Panc1 (cell line): ENCODE measurements at regions not wholly inside any gene's neighbourhood (a gene's known extent, or its start where the extent isn't known, plus 50 kb on each side); places are given as distances from the start of the nearest gene placed in this dataset.

Experiments used
- ATAC-seq: fragments of 200-7000 bp; cut with Tn5 transposase; 2 replicates; pipeline ENCODE4 v1.9.1; 2020; ENCODE audit warnings: mild to moderate bottlenecking, moderate library complexity
- BruUV-seq: library from RNA; stranded (reverse); fragments of 400-500 nt; replicated peaks from 2 replicates; lab custom pipeline; 2021; lab: Mats Ljungman, UMichigan
- CTCF ChIA-PET: fragments of 300-600 bp; sonication (Branson Sonifier 250); formaldehyde crosslinking; loops from one replicate; lab custom pipeline; 2022; ENCODE audit warnings: antibody characterized with exemption; lab: Charles Lee
- POLR2A ChIA-PET: fragments of 300-600 bp; sonication (Branson Sonifier 250); formaldehyde crosslinking; loops from one replicate; lab custom pipeline; 2022; ENCODE audit warnings: antibody characterized with exemption; lab: Charles Lee
- DNase-seq: peaks from one replicate; pipeline ENCODE4 v3.0.0-alpha.2; 2010; ENCODE audit warnings: low read depth, low spot score
- H3K27ac ChIP-seq: 2 replicates; pipeline ENCODE4 v1.5.1; 2011; ENCODE audit warnings: mild to moderate bottlenecking, low read length, inconsistent platforms
- H3K27me3 ChIP-seq: fragments of 200-500 bp; sonication (Bioruptor generic); 2 replicates; pipeline ENCODE4 v1.6.0; 2014; ENCODE audit warnings: low read length, inconsistent platforms; ENCODE audit not compliant: control insufficient read depth, insufficient read depth
- H3K36me3 ChIP-seq: fragments of 200-500 bp; sonication (Bioruptor generic); 2 replicates; pipeline ENCODE4 v1.5.1; 2014; ENCODE audit warnings: inconsistent platforms, mild to moderate bottlenecking, low read length, moderate library complexity; ENCODE audit not compliant: control insufficient read depth, insufficient read depth
- H3K4me1 ChIP-seq: 2 replicates; pipeline ENCODE4 v1.5.1; 2011; ENCODE audit warnings: inconsistent platforms, mild to moderate bottlenecking, low read length, moderate library complexity; ENCODE audit not compliant: control insufficient read depth, insufficient read depth
- H3K4me3 ChIP-seq, 2 experiments: 2 replicates each; pipeline ENCODE4 v1.5.1; 2011 to 2012; ENCODE audit warnings: low read depth in 2 of 2, low read length in 2 of 2, mild to moderate bottlenecking in 2 of 2, inconsistent platforms in 1 of 2, moderate library complexity in 1 of 2
- H3K9me3 ChIP-seq: fragments of 200-500 bp; sonication (Bioruptor generic); 2 replicates; pipeline ENCODE4 v1.5.1; 2014; ENCODE audit warnings: low read depth, mild to moderate bottlenecking, inconsistent platforms, low read length, moderate library complexity; ENCODE audit not compliant: control insufficient read depth, insufficient read depth
- CTCF ChIP-seq: fragments of 450-650 bp; IDR thresholded peaks from 2 replicates; pipeline ENCODE4 v1.5.1; 2017; ENCODE audit warnings: mild to moderate bottlenecking
- POLR2AphosphoS5 ChIP-seq: IDR thresholded peaks from 2 replicates; pipeline ENCODE4 v1.6.1; 2012; ENCODE audit warnings: mild to moderate bottlenecking, low read depth, low read length, moderate library complexity
- REST ChIP-seq, 2 experiments: IDR thresholded peaks; 2 replicates each; pipeline ENCODE4 v1.6.1; 2011 to 2012; ENCODE audit warnings: low read depth in 2 of 2, control low read depth in 1 of 2, low read length in 1 of 2, mild to moderate bottlenecking in 1 of 2, moderate library complexity in 1 of 2; ENCODE audit not compliant: insufficient read depth in 1 of 2
- SIN3A ChIP-seq: IDR thresholded peaks from 2 replicates; pipeline ENCODE4 v1.6.1; 2012; ENCODE audit warnings: low read depth, mild to moderate bottlenecking, low read length, moderate library complexity, borderline replicate concordance; ENCODE audit not compliant: insufficient read depth
- TCF7L2 ChIP-seq: IDR thresholded peaks from 2 replicates; pipeline ENCODE4 v1.6.1; 2011; ENCODE audit warnings: mild to moderate bottlenecking, low read depth, low read length, inconsistent platforms
- in situ Hi-C: cut with HindIII; loops from 2 replicates; pipeline ENCODE4 v1.10.0; 2016; ENCODE audit warnings: low sequenced_read_pairs, low pct_unique_long_range_greater_than_20kb
- intact Hi-C: fragments of 100-400 bp; cut with micrococcal nuclease; formaldehyde crosslinking; loops from one replicate; pipeline ENCODE4 v1.10.0; 2022; ENCODE audit not compliant: unreplicated experiment

GRCh38 chr10:65323802-65324201 is 1602.0 kb upstream of the LRRTM3 start:
- ChIA-PET POLR2A (no interaction called here), CTCF (no interaction called here)
- Histone ChIP-seq H3K9me3 (no peaks in the 10 kb centered on the region; the same call in 1 of the 2 replicates), H3K27me3 (no peaks in the 10 kb centered on the region), H3K27ac (no peak overlapping the region), H3K4me3 (no peak overlapping the region), H3K4me1 (no peaks in the 10 kb centered on the region), H3K36me3 (no peaks in the 10 kb centered on the region)
- no peak for TF ChIP-seq TCF7L2
- no peak for TF ChIP-seq SIN3A
- no peak for TF ChIP-seq POLR2AphosphoS5
- intact Hi-C loops (no loop called here), in situ Hi-C loops (no loop called here)
- DNase-seq (no peak), ATAC-seq (no peak)
- no TSS peak for BruUV-seq

- BruUV-seq, result no TSS peak
- POLR2A ChIA-PET, result no interaction called here
- ATAC-seq, result no peak
- H3K27me3 ChIP-seq, result no peaks in the 10 kb centered on the region
- no peak overlapping the region for H3K4me3 ChIP-seq
- DNase-seq, result no peak
- H3K36me3 ChIP-seq, result no peaks in the 10 kb centered on the region
- H3K27ac ChIP-seq, result no peak overlapping the region
- intact Hi-C loops (no loop called here), in situ Hi-C loops (no loop called here)
- H3K9me3 ChIP-seq, result no peaks in the 10 kb centered on the region; the same call in 1 of the 2 replicates
- H3K4me1 ChIP-seq, result no peaks in the 10 kb centered on the region
- TF ChIP-seq POLR2AphosphoS5, result no peak
- no peak for TF ChIP-seq SIN3A
- TF ChIP-seq CTCF, result no peak
- no peak for TF ChIP-seq REST (IDR thresholded peaks at IDR 0.05; ENCODE audit: insufficient read depth in 1 of 2, low read depth in 2 of 2, low read length in 1 of 2)
- TF ChIP-seq TCF7L2, result no peak
- CTCF ChIA-PET, result no interaction called here
Measured at GRCh38 chr10:65325913-65326312, 1599.9 kb upstream of the LRRTM3 start.

DNA sequence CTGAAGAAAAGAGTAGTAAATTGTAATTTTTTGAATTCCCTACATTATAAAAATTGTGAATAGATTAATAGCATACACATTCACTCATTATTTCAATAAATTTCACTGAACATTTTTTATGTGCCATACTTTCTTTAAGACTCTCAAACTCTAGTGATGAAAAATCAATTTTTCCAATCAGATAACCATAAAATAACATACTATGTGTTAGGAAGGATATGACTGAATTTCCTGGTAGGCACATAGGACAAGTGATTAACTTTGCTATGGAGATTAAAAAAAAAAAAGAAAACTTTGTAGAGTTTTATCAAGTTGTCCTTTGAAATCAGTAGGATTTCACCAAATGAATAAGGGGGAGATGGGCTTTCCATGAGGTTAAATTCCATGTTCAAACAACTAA is 1597.3 kb upstream of the LRRTM3 start:
- TF ChIP-seq SIN3A (no peak), CTCF (no peak), REST (IDR thresholded peaks at IDR 0.05; ENCODE audit: insufficient read depth in 1 of 2, low read depth in 2 of 2, low read length in 1 of 2) (no peak), POLR2AphosphoS5 (no peak)
- in situ Hi-C loops (no loop called here), intact Hi-C loops (no loop called here)
- Histone ChIP-seq H3K36me3 (no peaks in the 10 kb centered on the region), H3K27me3 (no peaks in the 10 kb centered on the region), H3K9me3 (no peaks in the 10 kb centered on the region; the same call in 1 of the 2 replicates), H3K27ac (no peak overlapping the region), H3K4me3 (no peak overlapping the region), H3K4me1 (no peaks in the 10 kb centered on the region)
- no peak for ATAC-seq
- ChIA-PET POLR2A (interaction anchor here (0.6 kb wide), 1 partner anchor 66 kb away, joined by 4 read pairs; no protein-coding TSS in a partner anchor), CTCF (no interaction called here)
- no peak for DNase-seq
- BruUV-seq, result no TSS peak
